GM21367 (cell line): ENCODE measurements at regions not wholly inside any gene's neighbourhood (a gene's known extent, or its start where the extent isn't known, plus 50 kb on each side); places are given as distances from the start of the nearest gene placed in this dataset.

Source experiments
- ATAC-seq: cut with Tn5 transposase; IDR thresholded peaks from one replicate; pipeline ENCODE4 v1.9.1; 2021; ENCODE audit not compliant: unreplicated experiment

DNA sequence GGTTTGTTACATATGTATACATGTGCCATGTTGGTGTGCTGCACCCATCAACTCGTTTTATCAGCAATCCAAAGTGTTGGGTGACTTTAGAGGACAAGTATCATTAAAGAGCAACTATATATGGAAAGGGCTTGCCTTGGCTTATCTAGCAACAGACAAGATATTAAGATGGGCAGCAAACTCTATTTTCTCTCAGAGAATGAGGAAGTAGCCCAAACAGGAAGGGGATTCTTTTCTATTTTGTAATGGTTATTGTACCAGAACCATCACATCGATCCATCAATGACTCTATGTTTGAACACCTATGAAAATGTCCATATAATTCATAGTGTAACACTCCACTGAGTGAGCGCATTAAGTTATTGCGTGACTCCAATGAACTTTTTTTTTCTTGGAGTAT is 260.1 kb upstream of the SLC24A2 start:
- no peak for ATAC-seq

DNA sequence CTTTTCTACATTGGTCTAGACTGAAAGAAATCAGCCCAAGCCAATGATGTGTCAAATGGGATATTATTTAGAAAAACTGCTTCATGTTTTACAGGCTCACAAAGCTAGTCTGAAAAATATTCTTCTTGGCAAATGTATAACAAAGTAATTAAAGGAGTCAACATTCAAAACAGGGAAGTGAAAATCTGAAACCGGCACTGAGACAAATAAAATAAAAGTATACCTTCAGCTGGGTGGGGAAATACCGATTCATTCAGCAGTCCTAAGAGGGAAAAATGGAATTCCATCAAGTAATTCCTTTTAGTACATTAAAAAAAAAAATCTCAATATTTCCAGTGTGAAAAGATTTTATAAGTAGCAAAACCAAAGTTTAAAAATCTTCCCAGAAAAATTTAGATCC is 259.6 kb upstream of the SLC24A2 start:
- no peak for ATAC-seq

DNA sequence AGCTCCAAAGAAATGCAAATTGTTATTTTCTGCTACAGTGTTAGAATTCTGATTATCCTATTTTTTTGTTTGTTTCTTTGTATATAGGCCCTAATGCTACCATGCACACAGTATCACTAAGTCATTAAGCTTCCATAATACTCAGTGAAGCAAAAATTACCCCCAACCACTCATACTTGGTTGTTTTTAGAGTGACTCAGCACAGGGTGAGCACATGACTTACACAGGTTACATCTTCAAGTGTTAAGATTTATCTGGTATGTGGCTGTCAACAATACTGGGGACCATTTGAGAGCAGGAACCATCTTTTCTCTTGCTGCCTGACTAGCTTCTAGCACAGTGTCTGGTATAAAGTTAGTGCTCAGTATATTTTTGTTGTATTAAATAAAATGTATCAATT is 255.8 kb upstream of the SLC24A2 start:
- no peak for ATAC-seq

DNA sequence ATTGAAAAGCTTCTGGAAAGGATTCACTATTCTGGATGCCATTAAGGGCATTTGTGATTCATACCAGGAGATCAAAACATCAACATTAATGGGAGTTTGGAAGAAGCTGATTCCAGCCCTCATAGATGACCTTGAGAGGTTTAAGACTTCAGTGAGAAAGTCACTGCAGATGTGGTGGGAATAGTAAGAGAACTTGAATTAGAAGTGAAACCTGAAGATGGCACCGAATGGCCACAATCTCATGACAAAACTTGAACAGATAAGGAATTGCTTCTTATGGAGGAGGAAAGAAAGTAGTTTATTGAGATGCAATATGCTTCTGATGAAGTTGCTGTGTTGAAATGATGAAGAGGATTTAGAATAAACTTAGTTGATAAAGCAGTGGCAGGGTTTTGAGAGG is 254.6 kb upstream of the SLC24A2 start:
- peak; percentile 45 for ATAC-seq

DNA sequence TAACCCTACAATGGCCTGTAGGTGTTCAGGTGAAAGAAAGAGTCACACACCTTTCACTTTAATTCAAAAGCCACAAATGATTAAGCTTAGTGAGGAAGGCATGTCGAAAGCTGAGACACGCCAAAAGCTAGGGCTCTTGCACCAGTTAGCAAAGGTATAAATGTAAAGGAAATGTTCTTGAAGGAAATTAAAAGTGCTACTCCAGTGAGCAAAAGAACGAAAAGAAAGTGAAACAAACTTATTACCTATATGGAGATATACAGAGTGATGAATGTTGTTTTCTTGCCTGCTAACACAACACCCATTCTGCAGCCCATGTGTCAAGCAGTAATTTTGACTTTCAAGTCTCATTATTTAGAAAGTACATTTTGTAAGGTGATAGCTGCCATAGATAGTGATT is 254.2 kb upstream of the SLC24A2 start:
- peak; percentile 66 for ATAC-seq

DNA sequence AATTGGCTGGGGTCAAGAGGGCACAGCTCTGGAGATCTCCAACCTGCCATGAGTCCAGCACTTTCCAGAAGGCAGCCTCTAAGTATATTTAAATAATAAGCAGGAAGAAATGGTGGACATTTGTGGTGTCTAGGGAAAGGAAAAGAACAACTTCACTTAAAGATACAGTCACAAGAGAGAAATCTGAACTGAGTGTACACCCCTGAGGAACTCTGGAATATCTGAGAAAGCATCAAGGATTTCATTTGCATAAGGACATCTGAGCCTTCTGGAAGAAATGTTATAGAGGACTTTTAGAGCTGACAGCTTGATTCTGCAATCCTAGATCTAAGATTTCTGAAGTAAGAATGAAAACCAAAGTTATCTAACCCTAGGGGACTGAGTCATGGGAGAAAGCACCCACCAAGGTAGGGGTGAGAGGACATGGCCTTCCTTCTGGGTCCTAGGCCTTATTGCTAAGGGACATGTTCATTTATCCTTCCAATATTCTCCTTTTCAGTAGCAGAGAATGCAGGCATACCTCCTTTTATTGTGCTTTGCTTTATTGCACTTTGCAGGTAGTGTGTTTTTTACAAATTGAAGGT is 253.4 kb upstream of the SLC24A2 start:
- no peak for ATAC-seq

DNA sequence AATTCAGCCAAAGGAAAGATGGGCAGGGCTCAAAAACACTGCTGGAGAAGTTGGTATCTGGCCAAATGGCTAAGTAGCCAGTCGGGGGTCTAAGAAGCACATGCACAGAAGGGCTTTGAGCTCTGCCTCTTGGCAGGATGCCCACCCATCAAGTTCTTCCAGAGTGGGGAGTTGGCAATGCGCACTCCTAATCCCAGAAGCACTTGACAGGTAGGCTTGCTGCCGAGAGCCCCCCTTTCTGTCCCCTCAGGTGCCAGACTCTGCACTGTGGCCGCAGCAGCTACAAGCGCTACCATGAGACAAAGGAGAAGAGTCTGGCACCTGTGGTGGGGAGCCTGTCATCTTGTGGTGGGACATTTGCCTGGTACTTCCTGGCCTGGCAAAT is 252.9 kb upstream of the SLC24A2 start:
- ATAC-seq: no peak

DNA sequence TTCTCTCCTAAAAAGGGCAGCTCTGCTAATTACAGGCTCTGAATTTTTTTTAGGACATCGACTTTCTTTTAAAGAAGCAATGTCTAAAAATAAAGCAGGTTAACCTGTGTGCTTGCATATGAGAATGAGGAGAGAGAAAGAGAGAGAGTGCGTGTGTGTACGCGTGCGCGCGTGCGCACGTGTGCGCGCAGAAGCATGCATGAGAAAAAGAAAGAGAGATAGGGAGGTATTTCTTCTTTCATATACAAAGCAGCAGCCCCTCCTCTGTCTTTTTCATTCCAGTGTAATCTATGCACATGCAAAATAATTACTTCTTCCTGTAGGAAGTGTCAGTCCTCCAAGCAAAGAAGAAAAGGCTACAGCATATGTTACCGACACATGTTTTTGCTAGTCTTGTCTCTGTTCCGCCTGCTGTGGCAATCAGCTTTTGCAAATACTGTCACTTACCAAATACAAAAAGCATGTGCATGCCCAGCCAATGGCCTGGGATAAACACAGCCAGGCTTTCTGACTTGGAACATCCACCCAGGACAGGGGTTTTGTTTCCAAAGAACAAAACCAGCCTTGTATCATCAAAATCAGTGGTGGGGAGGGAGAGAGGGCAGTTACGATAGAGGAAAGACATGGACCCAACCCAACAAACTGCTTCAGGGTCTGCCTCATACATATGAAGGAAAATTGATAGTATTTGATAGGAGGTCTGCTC is 252.3 kb upstream of the SLC24A2 start:
- ATAC-seq: no peak

DNA sequence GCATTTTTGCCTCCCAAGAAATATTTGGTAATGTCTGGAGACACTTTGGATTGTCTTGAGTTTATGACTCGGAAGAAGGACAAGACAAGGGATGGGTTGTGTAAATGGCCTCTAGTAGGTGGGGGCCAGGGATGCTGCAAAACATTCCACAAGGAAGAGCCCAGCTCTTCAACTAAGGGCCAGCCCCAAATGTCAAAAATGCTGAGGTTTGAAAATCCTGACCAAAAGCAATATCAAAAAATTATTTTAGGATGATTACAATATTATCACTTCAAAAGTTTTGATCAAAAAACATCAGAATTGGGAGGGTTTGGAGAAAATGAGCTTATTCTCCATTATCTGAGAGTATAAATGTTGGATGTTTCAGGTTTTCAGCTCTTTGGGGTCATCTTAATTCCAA is 248.9 kb upstream of the SLC24A2 start:
- ATAC-seq: no peak

DNA sequence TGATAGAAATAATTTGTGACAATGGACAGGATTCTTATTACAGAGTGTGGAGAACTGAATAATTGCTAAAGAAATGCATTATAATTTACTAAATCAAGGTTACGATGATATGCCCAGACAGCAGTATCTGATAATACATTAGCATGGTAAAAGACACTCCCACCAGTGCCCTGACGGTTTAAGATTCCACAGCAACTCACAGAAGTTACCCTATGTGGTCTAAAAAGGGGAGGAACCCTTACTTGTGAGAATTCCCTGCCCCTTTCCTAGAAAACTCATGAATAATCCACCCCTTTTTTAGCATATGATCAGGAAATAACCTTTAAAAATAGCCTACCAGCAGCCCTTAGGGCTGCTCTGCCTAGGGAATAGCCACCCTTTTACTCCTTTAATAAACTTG is 244.7 kb upstream of the SLC24A2 start:
- no peak for ATAC-seq

DNA sequence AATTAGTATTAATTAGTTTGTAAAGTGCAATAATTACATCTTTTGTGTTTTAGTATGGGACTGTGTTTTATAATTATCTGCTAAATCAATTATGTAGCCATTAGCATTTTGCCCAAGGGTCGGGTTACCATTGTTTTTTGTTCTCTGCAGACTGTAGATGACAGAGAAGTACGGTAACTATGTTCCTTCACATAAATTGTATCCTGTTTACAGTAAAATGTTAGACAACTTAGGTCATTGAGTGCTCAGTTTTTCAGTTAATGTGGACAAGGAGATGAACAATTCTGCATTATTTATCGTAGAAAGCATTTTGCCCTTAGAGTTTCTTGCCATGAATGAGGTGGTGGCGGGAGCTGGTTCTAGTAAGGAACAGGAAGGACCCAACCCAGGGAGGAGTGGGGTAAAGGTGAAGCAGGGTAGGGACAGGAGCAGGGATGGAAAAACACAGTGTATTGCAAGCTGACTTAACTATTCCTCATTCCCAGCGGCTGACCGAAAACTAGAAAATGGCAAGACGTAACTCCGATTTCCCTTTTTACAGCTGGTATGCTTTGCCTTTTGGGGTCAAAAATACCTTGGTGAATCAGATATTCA is 243.7 kb upstream of the SLC24A2 start:
- no peak for ATAC-seq

DNA sequence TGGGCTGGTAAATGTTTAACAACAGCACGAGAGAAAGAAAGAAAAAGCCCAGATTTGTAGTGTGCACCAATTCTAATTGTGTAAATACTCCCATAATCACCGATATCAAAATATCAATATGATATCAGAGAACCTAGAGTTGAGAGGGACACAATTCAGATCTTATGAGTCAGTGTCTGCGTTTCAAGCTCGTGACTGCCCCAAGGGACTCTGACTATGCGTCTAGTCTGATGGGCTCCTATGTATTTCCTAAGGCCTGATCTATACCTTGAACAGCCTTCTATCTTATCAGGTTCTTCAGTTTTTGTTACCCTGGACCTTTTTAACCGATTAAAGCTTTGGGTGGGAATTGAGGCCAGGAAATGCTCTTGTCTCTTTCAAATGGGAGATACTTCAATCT is 243.0 kb upstream of the SLC24A2 start:
- ATAC-seq: no peak

DNA sequence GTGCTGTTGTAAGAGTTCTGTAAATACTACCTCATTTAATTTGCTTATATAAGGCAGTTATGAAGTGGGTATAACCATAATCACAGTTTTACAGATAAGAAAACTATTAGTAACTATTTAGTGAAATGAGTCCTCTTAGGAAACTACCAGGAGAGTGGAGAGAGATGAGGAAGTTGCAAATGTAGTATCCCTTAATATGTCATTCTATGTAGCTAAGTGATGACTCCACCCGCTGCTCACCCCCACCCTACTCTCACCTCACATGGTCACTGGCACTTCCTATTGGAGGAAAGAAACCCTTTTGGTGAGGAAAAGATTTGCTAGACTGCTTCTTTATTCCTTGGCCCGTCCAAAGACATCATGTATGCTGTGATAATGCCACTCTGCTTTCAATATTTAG is 241.8 kb upstream of the SLC24A2 start:
- no peak for ATAC-seq

DNA sequence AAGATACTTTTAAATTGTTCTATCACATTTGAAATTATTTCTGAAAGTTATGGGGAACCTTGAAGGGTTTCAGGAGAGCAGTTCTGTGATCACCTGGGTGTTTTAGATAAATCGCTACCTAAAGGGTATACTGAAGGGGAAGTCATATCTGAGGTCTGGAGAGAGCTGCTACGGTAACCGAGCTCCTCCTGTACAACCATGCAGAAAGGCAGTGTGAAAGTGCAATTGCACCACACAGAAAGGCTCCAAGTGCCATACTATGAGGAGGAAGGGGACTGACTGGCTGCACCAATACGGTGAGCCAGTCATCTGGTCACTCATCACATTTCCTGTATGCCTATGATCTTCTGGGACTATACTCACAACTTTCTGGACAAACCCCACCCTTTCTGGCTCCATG is 241.4 kb upstream of the SLC24A2 start:
- ATAC-seq: no peak

DNA sequence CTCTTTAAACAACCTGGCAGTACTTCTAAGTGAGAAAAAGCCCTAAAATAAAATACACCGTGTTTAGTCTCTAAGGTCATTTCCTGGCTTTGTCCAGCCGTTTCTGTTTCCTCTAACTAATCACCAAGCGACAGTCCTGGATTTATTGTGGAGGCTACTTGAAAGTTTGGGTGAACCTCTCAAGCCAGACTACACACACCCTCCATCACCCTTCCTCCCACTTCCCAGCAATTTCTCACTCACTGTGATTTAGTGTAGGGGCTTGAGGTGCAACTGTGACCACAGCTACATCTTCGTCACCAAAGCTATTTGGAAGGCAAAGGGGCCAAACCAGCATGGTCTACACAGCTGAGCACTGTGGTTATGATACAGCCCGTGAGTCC is 240.0 kb upstream of the SLC24A2 start:
- ATAC-seq: no peak

DNA sequence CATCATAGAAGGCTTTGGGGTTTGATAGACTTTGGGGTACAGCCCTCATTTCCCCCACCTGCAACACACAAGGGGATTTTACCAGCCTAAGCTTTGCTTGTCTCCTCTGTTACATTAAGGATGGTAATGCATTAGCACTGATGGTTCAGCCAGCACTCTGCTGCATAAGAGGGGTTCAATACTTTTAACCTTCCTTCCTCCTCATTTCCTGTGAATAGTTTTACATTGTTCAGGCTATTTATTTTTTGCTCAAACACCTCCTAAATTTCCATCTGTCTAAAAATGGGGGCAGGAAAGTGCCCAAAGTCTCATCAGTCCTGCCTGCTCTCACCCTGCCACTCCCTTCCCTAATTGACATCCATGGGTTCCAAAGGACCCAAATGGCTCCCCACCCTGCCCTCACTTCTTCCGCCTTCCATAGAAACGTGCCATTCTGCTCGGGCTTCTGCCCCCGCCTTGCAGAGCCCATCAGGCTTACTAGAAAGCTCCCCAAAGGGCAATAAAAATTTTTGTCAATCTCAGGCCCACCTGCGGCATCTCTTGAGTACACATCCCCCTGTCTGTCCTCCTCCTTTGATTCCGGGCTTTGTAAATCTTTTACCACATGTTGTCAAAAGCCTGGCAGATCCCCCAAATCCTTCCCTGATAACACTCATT is 239.5 kb upstream of the SLC24A2 start:
- ATAC-seq: no peak

DNA sequence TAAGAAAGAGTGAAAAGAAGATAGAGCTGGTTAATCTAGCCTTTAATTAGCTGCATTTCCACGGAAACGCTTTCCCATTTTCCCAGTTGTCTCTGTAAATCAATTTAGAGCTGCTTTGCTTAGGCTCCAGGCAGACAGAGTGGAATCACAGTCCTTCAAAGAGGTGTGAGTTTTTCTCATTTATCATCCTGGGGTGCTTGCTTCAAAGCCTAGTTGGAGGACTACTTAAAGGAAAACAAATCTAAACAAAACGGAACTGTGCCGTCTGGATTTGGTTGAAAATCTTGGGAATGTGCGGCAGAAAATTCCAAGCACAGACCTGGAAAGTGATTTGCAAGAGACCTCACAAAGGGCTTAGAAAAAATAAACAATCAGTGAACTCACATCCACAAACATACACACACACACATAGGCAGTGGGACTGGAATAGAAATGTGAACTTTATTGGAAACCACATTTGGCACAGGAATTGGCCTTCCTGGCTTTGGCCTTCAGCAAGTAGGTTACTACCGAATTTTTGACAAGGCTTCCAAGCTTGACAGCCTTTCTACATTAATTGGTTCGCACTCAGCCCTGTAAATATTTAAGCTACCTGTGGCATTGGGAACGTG is 235.2 kb upstream of the SLC24A2 start:
- no peak for ATAC-seq

DNA sequence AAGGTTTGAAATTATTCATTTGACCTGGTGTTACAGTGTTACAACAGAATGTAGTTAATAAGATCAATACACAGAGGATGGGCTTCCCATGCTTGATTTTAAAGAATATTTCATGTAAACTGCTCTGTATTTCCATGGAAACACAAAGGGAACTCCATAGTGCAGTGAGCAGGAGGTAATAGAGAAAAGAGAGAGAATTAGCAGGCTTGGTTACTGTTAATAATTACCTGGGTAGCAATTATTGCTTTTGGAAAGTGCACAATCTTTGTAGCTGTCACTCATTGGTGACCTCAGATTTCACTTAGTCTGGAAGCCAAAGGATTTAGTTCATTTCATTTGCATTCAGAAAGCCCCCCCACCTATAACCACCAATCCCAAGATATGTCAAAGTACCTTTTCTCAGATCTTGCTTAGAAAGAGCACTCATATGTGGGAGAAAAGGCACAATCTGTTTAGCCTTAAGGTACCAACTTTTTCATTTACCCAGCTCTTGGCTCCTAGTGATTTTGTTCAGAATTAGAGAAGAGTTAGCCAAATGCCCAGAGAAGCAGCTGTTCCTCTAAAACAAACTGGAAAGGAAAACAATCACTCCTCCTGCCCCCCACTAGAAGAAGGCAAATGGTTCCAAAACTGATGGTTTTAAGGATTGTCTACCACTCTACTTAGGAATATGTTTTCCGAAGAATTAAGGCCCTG is 234.5 kb upstream of the SLC24A2 start:
- no peak for ATAC-seq

DNA sequence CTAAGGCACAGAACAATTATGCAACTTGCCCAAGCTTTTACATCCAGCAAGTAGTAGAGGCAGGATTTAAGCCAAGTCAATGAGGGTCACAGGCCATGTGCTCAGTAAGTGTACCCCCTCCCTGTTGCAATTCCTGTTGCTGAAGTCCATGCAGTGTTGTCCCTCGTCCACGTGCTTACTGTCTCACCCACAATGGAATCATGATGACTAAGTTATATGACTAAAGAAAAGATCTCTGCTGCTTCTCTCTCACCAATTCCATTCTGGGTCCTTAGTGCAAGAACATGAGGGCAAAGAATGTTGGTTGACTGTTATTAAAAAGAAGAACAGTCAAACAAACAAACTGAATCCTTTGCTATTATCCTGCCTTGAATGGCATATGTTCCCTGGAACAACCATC is 233.6 kb upstream of the SLC24A2 start:
- ATAC-seq: no peak

DNA sequence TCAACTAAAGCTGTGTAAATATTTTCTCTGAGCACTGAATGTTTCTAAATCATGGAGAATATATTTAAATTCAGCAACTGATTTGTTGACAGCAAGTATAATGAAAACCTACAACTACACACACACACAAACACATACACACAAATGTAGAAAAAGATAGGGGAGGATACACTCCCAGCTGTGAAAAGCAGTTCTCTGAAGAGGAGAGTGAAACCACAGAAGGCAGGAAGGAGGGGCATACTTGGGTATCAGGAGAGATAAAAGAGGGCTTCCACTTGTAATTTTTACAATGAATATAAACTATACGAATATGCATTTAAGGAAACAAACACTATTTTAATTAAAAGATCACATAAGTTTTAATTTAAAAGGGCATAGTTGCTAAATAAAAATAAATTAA is 227.8 kb upstream of the SLC24A2 start:
- ATAC-seq: no peak

DNA sequence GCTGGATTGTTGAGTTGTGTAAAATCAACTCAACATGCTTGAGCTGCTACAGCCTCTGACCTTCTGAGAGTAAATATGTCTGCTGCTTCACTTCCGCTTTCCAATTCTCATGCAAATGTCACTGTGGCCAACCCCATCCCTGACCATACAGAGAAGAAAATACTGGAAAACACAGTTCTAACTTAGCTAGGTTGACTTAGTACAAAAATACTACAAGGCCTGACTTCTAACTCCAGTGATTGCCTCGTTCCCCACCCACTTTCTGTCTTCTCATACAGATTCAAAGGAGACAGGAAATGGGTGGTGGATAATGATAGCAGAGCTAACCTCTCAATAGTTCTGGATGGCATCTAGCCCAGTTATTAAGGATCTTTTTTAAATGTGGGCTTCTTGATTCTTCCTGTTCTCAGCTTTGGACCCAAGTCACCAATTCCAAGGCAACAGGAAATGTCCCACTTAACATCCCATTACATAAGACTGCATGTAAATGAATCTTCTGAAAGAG is 226.6 kb upstream of the SLC24A2 start:
- peak; percentile 77 for ATAC-seq
